ENCODE measurements at regions not wholly inside any gene's neighbourhood (a gene's known extent, or its start where the extent isn't known, plus 50 kb on each side); places are given as distances from the start of the nearest gene placed in this dataset.

GRCh38 chr2:67825476-67825875, 237.3 kb downstream of the C1D start:
- no peak for TF ChIP-seq CTCF (IDR thresholded peaks at IDR 0.05; ENCODE audit: low read length)
- no peak for TF ChIP-seq EZH2 (IDR thresholded peaks at IDR 0.05; ENCODE audit: borderline replicate concordance, low read length)

Measured in OCI-LY1 (cell line).